Keratinocyte (primary cell): ENCODE measurements at regions not wholly inside any gene's neighbourhood (a gene's known extent, or its start where the extent isn't known, plus 50 kb on each side); places are given as distances from the start of the nearest gene placed in this dataset.

Source experiments
- DNase-seq: peaks from one replicate; pipeline ENCODE4 v3.0.0-alpha.2; 2011; ENCODE audit warnings: low read depth, missing footprints, low spot score
- FAIRE-seq: peaks from 2 replicates; lab custom pipeline; 2011; peaks lifted over from hg19 to GRCh38; lab: Jason Lieb, UNC
- H2AFZ ChIP-seq: 2 replicates; pipeline ENCODE4 v1.6.0; 2012; ENCODE audit warnings: low read length, control low read depth, inconsistent platforms; ENCODE audit not compliant: control insufficient read depth
- H3K27ac ChIP-seq: 2 replicates; pipeline ENCODE4 v1.5.1; 2011; ENCODE audit warnings: low read length; ENCODE audit not compliant: control insufficient read depth, insufficient read depth
- H3K27me3 ChIP-seq: 3 replicates; pipeline ENCODE4 v1.6.0; 2011; ENCODE audit warnings: low read length; ENCODE audit not compliant: control insufficient read depth, insufficient read depth; ENCODE audit errors: extremely low read depth
- H3K36me3 ChIP-seq, 2 experiments: 2 replicates in 1 of 2; 3 replicates in 1 of 2; pipeline ENCODE4 v1.5.1; 2011; ENCODE audit warnings: low read length in 2 of 2, mild to moderate bottlenecking in 1 of 2; ENCODE audit not compliant: control insufficient read depth in 2 of 2, insufficient read depth in 2 of 2; ENCODE audit errors: extremely low read depth in 1 of 2
- H3K4me1 ChIP-seq: 3 replicates; pipeline ENCODE4 v1.5.1; 2011; ENCODE audit warnings: low read length; ENCODE audit not compliant: control insufficient read depth, insufficient read depth; ENCODE audit errors: extremely low read depth
- H3K4me2 ChIP-seq: 3 replicates; pipeline ENCODE4 v1.6.0; 2011; ENCODE audit warnings: low read depth, low read length; ENCODE audit not compliant: control insufficient read depth, insufficient read depth; ENCODE audit errors: extremely low read depth
- H3K4me3 ChIP-seq, 3 experiments: fragments of 200-600 bp in 1 of 3; sonication (generic) in 1 of 3; 2 replicates in 2 of 3; 3 replicates in 1 of 3; pipeline ENCODE4 v1.5.1; 2011 to 2016; ENCODE audit warnings: low read length in 3 of 3, mild to moderate bottlenecking in 3 of 3, control low read depth in 2 of 3, inconsistent platforms in 1 of 3, low read depth in 1 of 3, mixed read lengths in 1 of 3, mixed run types in 1 of 3, moderate library complexity in 1 of 3; ENCODE audit not compliant: control insufficient read depth in 2 of 3, insufficient read depth in 2 of 3; ENCODE audit errors: extremely low read depth in 1 of 3
- H3K79me2 ChIP-seq: 2 replicates; pipeline ENCODE4 v1.6.0; 2012; ENCODE audit warnings: low read length; ENCODE audit not compliant: control insufficient read depth, insufficient read depth
- H3K9ac ChIP-seq: 3 replicates; pipeline ENCODE4 v1.6.0; 2011; ENCODE audit warnings: low read length; ENCODE audit not compliant: control insufficient read depth, insufficient read depth; ENCODE audit errors: extremely low read depth
- H3K9me1 ChIP-seq: 3 replicates; pipeline ENCODE4 v1.6.0; 2011; ENCODE audit warnings: low read length; ENCODE audit not compliant: control insufficient read depth, insufficient read depth; ENCODE audit errors: extremely low read depth
- H3K9me3 ChIP-seq: 2 replicates; pipeline ENCODE4 v1.5.1; 2012; ENCODE audit warnings: low read depth, low read length; ENCODE audit not compliant: control insufficient read depth
- H4K20me1 ChIP-seq: 3 replicates; pipeline ENCODE4 v1.6.0; 2011; ENCODE audit warnings: low read length; ENCODE audit not compliant: control insufficient read depth, insufficient read depth; ENCODE audit errors: extremely low read depth
- CTCF ChIP-seq, 3 experiments: IDR thresholded peaks in 1 of 3; conservative IDR thresholded peaks in 1 of 3; optimal IDR thresholded peaks in 1 of 3; 2 replicates in 2 of 3; 3 replicates in 1 of 3; pipeline versions ENCODE3 to v1.5.1; 2011; ENCODE audit warnings: low read length in 3 of 3, mild to moderate bottlenecking in 3 of 3, moderate library complexity in 2 of 3, control low read depth in 1 of 3, inconsistent platforms in 1 of 3; ENCODE audit not compliant: insufficient read depth in 2 of 3; ENCODE audit errors: extremely low read depth in 1 of 3
- EZH2 ChIP-seq: IDR thresholded peaks from one replicate; pipeline ENCODE4 v1.6.1; 2012; ENCODE audit warnings: inconsistent platforms, mild to moderate bottlenecking, low read length, moderate library complexity
- dilution Hi-C: fragments of 300-500 bp; cut with MboI; formaldehyde crosslinking; loops from one replicate; pipeline ENCODE4 v1.7.0; 2020; ENCODE audit warnings: low sequenced_read_pairs; ENCODE audit not compliant: extremely low pct_ligation_motif_present

DNA sequence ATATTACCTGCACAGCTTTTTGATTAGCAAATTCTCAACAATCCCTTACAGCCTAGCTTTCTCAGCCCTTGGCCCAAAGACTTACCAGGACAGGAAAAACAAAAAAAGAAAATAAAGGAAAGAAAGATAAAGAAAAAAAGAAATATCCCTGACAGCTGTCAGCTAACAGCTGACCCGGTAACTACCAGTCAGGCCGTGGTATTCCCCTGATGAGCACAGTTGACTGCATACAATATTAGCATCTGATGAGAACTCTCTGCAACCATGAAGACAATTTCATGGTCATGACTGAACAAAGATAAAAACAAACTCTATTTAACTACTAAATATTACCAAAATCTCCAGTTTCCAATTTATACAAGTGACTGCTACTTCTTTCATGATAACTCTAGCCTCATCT, 798.8 kb downstream of the PLA2G4A start:
- H3K9ac ChIP-seq = no peak overlapping the region
- no peaks in the 10 kb centered on the region for H3K4me1 ChIP-seq
- no peaks in the 10 kb centered on the region for H3K9me1 ChIP-seq
- H3K9me3 ChIP-seq = peaks cover 4% of the 10 kb centered on the region
- H3K4me3 ChIP-seq = no peak overlapping the region
- H3K79me2 ChIP-seq = no peaks in the 10 kb centered on the region
- dilution Hi-C loops = no loop called here
- no peaks in the 10 kb centered on the region for H3K27me3 ChIP-seq
- no peak overlapping the region for H3K27ac ChIP-seq
- no peak overlapping the region for H3K4me2 ChIP-seq
- DNase-seq (no peak), FAIRE-seq (no peak)
- no peaks in the 10 kb centered on the region for H3K36me3 ChIP-seq
- no peak overlapping the region for H2AFZ ChIP-seq
- TF ChIP-seq CTCF (optimal IDR thresholded peaks at IDR 0.05 in 1 of 3, IDR thresholded peaks at IDR 0.05 in 1 of 3, conservative IDR thresholded peaks at IDR 0.05 in 1 of 3; ENCODE audit: extremely low read depth in 1 of 3, insufficient read depth in 2 of 3, low read length in 3 of 3) (no peak), EZH2 (no peak)
- H4K20me1 ChIP-seq = no peaks in the 10 kb centered on the region

DNA sequence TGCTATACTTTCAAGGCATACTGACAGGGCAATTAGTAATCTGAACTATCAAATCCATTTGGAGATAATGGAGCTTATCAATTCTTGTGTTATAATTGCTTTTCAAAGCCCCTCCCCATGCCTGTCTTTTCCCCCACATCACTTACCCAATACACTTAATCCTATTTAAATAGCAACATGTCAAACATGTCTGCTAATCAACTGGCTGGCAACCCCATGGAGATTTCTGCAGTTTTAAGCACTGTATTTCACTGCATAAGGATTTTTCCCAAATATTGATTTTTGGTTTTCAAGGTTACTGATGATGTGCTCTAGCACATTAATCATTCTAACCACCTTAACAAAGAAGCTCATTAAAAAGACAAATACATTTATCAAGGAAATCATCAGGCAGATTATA, 800.3 kb downstream of the PLA2G4A start:
- no peak overlapping the region for H3K4me3 ChIP-seq
- no peaks in the 10 kb centered on the region for H3K79me2 ChIP-seq
- H4K20me1 ChIP-seq = no peaks in the 10 kb centered on the region
- no peaks in the 10 kb centered on the region for H3K36me3 ChIP-seq
- no peaks in the 10 kb centered on the region for H3K9me1 ChIP-seq
- no peak overlapping the region for H3K27ac ChIP-seq
- no peaks in the 10 kb centered on the region for H3K27me3 ChIP-seq
- no peak overlapping the region for H3K9ac ChIP-seq
- TF ChIP-seq CTCF (optimal IDR thresholded peaks at IDR 0.05 in 1 of 3, IDR thresholded peaks at IDR 0.05 in 1 of 3, conservative IDR thresholded peaks at IDR 0.05 in 1 of 3; ENCODE audit: extremely low read depth in 1 of 3, insufficient read depth in 2 of 3, low read length in 3 of 3) (no peak), EZH2 (no peak)
- H2AFZ ChIP-seq = no peak overlapping the region
- H3K4me1 ChIP-seq = no peaks in the 10 kb centered on the region
- peaks cover 4% of the 10 kb centered on the region for H3K9me3 ChIP-seq
- dilution Hi-C loops = no loop called here
- FAIRE-seq (no peak), DNase-seq (no peak)
- no peak overlapping the region for H3K4me2 ChIP-seq
